Skeletal muscle tissue (tissue), 3 donors: ENCODE measurements at regions not wholly inside any gene's neighbourhood (a gene's known extent, or its start where the extent isn't known, plus 50 kb on each side); places are given as distances from the start of the nearest gene placed in this dataset.

Experiments used
- H3K27ac ChIP-seq: one replicate; pipeline ENCODE4 v1.7.0; 2013; ENCODE audit warnings: mild to moderate bottlenecking, low read depth, low read length, inconsistent platforms
- H3K27me3 ChIP-seq, 3 donors: one replicate each; pipeline ENCODE4 v1.7.0; 2013; ENCODE audit warnings: low read length in 3 of 3; ENCODE audit not compliant: control insufficient read depth in 3 of 3, insufficient read depth in 3 of 3
- H3K36me3 ChIP-seq, 3 donors: one replicate each; pipeline ENCODE4 v1.7.0; 2013; ENCODE audit warnings: low read length in 3 of 3; ENCODE audit not compliant: control insufficient read depth in 3 of 3, insufficient read depth in 3 of 3
- H3K4me1 ChIP-seq, 3 donors: one replicate each; pipeline ENCODE4 v1.7.0; 2013; ENCODE audit warnings: low read length in 3 of 3, mild to moderate bottlenecking in 3 of 3; ENCODE audit not compliant: control insufficient read depth in 3 of 3, insufficient read depth in 3 of 3
- H3K4me3 ChIP-seq, 3 donors: one replicate each; pipeline ENCODE4 v1.7.0; 2013; ENCODE audit warnings: low read length in 3 of 3
- H3K9ac ChIP-seq, 3 donors: one replicate each; pipeline ENCODE4 v1.7.0; 2013; ENCODE audit warnings: low read length in 3 of 3, mild to moderate bottlenecking in 3 of 3, moderate library complexity in 2 of 3, low read depth in 1 of 3
- H3K9me3 ChIP-seq, 3 donors: one replicate each; pipeline ENCODE4 v1.7.0; 2013; ENCODE audit warnings: low read length in 3 of 3; ENCODE audit not compliant: control insufficient read depth in 3 of 3
- donor health status: Osteomylitis.

DNA sequence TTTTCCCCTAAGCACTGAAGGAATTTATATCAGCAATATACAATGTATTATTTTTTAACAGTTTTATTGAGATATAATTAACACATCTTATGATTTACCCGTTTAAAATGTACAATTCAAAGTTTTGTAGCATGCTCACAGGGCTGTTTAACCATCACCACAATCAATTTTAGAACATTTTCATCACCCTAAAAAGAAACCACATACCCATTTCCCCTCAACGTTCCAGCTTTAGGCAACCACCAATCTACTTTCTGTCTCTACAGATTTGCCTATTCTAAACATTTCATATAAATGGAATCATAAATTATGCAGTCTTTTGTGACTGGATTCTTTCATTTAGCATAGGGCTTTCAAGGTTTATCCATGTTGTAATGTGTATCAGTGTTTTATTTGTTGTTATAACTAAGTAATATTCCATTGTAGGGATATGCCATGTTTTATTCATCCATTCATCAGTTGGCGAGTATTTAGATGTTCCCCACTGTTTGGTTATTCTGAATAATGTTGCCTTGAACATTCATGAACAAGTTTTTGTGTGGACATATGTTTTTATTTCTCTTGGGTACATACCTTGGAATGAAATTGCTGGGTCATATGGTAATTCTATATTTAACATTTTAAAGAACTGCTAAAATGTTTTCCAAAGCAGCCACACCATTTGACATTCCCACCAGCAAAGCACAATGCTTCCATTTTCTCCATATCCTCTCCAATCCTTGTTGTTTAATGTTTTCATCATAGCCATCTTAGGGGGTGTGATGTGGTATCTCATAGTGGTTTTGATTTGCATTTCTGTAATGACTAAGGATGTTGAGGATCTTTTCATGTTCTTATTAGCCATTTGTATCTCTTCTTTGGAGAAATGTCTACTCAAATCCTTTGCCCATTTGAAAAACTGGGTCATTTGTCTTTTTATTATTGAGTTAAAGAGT lies 188.5 kb downstream of the TM2D1 start:
- Histone ChIP-seq H3K27me3 (no peaks in the 10 kb centered on the region), H3K9ac (no peak overlapping the region), H3K27ac (no peak overlapping the region), H3K9me3 (peaks cover 0 to 3% (median 2%) of the 10 kb centered on the region in 3 donors), H3K36me3 (no peaks in the 10 kb centered on the region), H3K4me3 (no peak overlapping the region), H3K4me1 (no peaks in the 10 kb centered on the region)

DNA sequence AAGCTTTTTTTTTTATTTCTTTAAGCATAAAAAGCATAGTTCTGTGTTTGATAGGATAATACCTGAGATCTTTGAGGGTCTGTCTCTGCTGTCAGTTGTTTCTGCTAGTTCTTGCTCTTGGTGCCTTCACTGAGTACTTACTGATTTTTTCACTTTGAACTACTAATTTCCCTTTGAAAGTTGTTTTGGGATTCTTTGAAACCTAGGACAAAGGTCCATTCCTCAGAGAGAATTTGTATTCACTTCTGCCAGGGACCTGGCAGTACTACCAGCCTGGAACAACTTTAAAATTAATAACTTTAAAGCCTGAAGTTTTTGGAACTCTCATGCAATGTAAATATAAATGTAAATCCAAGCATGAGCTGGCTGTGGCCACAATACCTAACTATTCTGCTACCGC lies 190.1 kb downstream of the TM2D1 start:
- H3K27me3 ChIP-seq = no peaks in the 10 kb centered on the region
- H3K36me3 ChIP-seq = no peaks in the 10 kb centered on the region

DNA sequence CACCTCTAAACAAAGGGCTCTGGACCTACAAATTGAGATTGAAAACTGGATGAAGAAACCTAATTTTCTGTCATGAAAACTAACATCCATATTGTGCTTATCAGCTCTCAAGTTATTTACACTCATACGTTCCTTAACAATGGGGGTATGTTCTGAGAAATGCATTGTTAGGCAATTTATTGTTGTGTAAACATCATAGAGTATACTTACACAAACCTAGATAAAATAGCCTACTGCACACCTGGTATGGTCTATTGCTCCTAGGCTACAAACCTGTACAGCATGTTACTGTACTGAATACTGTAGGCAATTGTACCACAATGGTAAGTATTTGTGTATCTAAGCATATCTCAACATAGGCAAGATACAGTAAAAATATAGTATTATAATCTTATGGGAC lies 191.4 kb downstream of the TM2D1 start:
- H3K9ac ChIP-seq = no peak overlapping the region
- no peak overlapping the region for H3K4me3 ChIP-seq
- H3K27me3 ChIP-seq = no peaks in the 10 kb centered on the region
- peaks cover 0 to 3% (median under 1%) of the 10 kb centered on the region in 3 donors for H3K9me3 ChIP-seq
- no peaks in the 10 kb centered on the region for H3K4me1 ChIP-seq
- H3K27ac ChIP-seq = no peak overlapping the region
- no peaks in the 10 kb centered on the region for H3K36me3 ChIP-seq

More for the DNA sequence above, 190.1 kb downstream of the TM2D1 start:
- Histone ChIP-seq H3K9ac (no peak overlapping the region), H3K4me3 (no peak overlapping the region), H3K4me1 (no peaks in the 10 kb centered on the region), H3K27ac (no peak overlapping the region), H3K9me3 (peaks cover 0 to 3% (median 2%) of the 10 kb centered on the region in 3 donors)

DNA sequence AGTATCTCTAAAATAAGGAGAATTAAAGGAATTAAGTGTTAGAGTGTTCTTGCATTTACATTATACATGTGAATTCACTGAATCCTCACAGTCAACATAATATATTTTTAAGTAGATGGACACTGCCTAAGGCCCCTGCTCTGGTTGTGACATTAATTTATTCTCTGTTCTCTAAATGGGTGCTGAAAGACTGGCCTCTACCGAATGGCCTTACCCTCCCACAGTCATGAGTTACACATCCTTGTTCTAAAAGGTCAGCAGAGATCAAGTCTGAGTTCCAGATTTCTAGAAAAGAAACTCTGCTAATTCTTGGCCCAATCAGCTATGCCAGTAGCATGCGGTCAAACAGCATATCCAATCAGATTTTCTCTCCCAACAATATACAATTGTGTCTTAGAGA lies 193.2 kb downstream of the TM2D1 start:
- no peak overlapping the region for H3K4me3 ChIP-seq
- no peaks in the 10 kb centered on the region for H3K36me3 ChIP-seq
- peaks cover 0 to 3% (median 0%) of the 10 kb centered on the region in 3 donors for H3K9me3 ChIP-seq
- no peaks in the 10 kb centered on the region for H3K27me3 ChIP-seq
- H3K9ac ChIP-seq = no peak overlapping the region
- H3K27ac ChIP-seq = no peak overlapping the region
- H3K4me1 ChIP-seq = no peaks in the 10 kb centered on the region

DNA sequence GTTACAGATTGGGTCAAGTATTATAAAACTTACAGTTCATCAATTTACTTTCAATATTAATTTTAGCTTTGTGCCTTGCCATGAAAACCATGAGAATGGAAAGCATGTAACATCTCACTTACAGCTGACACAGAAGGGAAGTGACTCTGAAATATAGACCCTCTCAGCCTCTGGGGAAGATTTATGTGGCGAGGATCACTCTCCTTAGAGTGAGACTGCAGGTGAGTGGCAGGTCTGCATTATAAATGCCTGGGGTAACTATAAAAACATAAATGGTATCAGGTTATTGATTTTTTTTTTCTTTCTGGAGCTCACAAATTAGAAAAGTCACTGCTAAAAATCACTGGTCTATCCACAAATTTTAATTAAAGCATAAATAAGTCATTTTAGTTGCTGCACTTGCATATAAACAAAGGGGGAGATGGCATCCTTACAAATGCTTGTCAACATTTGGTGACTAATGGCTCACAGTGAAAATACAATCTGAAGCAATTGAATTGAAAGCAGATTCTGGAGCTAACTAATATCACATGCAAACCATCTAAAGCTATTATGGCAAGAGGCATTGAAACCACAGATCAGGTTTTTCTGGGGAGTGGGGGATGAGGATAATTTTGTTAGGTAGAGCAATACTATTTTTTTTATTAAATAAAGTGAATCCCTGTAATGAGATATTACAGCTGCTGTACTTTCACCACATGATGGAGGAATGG lies 200.9 kb downstream of the TM2D1 start:
- Histone ChIP-seq H3K4me3 (no peak overlapping the region), H3K36me3 (no peaks in the 10 kb centered on the region), H3K27ac (no peak overlapping the region), H3K27me3 (no peaks in the 10 kb centered on the region), H3K9me3 (no peaks in the 10 kb centered on the region), H3K4me1 (no peaks in the 10 kb centered on the region), H3K9ac (no peak overlapping the region)

DNA sequence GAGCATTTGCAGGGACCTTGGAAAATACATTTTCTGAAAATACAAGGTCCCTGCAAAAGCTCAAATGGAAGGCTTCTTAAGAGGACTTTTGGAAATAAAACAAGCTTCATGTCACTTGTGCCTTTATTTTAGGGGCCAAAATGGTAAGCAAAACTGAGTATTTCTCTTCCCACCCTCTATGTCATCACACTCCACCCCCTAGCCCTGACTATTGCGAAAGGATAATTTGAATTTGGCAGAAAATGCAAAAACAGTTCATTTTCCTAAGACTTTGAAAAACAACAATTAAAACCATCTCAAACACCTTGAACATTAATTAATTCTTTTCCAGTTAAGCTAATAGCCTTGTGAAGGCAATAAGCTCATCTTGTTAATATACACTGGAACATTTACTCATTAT lies 201.7 kb downstream of the TM2D1 start:
- no peaks in the 10 kb centered on the region for H3K27me3 ChIP-seq
- H3K4me3 ChIP-seq = no peak overlapping the region
- H3K9me3 ChIP-seq = no peaks in the 10 kb centered on the region

DNA sequence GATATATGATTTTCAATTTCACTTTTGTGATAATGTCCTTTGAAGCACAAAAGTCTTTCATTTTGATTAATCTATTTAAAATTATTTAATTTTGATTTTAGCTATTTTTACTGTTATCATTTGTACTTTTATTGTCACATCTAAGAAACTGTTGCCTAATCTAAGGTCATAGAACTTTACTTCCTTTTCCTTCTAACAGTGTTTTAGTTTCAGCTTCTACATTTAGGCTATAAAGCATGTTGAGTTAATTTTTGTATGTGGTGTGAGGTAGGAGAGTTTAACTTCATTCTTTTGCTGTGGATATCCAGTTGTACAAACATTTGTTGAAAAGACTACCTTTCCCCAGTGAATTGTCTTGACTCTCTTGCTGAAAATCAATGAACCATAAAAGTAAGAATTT lies 204.5 kb downstream of the TM2D1 start:
- H3K27ac ChIP-seq = no peak overlapping the region

More for the DNA sequence above, 201.7 kb downstream of the TM2D1 start:
- H3K9ac ChIP-seq = no peak overlapping the region
- no peak overlapping the region for H3K27ac ChIP-seq
- no peaks in the 10 kb centered on the region for H3K4me1 ChIP-seq
- no peaks in the 10 kb centered on the region for H3K36me3 ChIP-seq

DNA sequence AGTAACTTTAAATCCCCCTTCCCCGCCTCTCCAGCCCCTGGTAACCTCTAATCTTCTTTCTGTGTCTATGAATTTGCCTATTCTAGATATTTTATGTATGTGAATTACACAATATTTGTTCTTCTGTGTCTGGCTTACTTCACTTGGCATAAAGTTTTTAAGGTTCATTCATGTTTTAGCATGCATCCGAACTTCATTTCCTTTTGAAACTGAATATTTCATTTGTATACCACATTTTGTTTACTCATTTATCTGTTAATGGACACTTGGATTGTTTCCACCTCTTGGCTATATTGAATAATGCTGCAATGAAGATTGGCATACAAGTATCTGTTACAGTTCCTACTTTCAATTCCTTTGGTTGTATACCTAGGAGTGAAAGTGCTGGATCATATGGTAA lies 205.3 kb downstream of the TM2D1 start:
- H3K36me3 ChIP-seq = no peaks in the 10 kb centered on the region
- H3K27ac ChIP-seq = no peak overlapping the region
- no peaks in the 10 kb centered on the region for H3K4me1 ChIP-seq
- no peaks in the 10 kb centered on the region for H3K9me3 ChIP-seq
- no peak overlapping the region for H3K4me3 ChIP-seq
- no peaks in the 10 kb centered on the region for H3K27me3 ChIP-seq
- no peak overlapping the region for H3K9ac ChIP-seq

More for the DNA sequence above, 204.5 kb downstream of the TM2D1 start:
- H3K4me3 ChIP-seq = no peak overlapping the region
- H3K27me3 ChIP-seq = no peaks in the 10 kb centered on the region
- H3K4me1 ChIP-seq = no peaks in the 10 kb centered on the region
- no peak overlapping the region for H3K9ac ChIP-seq
- H3K9me3 ChIP-seq = no peaks in the 10 kb centered on the region
- no peaks in the 10 kb centered on the region for H3K36me3 ChIP-seq

DNA sequence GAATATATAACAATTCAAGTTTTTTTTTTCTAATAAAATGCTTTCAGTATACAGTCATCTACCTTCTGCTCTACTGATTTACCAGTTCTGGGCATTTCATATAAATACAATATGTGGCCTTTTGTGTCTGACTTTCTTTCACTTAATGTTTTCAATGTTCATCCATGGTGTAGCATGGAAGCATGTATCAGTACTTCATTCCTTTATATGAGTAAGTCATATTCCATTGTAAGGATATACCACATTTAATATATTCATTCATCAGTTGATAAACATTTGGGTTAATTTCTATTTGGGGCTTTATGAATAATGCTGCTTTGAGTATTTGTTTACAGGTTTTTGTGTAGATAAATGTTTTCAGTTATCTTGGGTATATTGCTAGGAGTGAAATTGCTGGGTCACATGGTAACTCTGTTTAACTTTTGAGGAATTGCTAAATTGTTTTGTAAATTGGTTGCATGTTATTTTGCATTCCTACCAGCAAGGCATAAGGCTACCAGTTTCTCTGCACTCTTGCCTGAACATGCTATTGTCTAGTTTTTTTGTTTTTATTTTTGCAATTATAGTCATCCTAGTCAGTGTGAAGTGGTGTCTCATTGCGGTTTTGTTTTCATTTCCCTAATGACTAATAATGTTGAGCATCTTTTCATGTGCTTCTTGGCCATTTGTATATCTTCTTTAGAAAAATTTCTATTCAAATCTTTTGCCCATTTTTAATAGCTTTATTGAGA lies 206.1 kb downstream of the TM2D1 start:
- Histone ChIP-seq H3K4me3 (no peak overlapping the region), H3K27me3 (no peaks in the 10 kb centered on the region), H3K27ac (no peak overlapping the region), H3K36me3 (no peaks in the 10 kb centered on the region), H3K9ac (no peak overlapping the region), H3K4me1 (no peaks in the 10 kb centered on the region), H3K9me3 (no peaks in the 10 kb centered on the region)
